ENCODE measurements at regions not wholly inside any gene's neighbourhood (a gene's known extent, or its start where the extent isn't known, plus 50 kb on each side); places are given as distances from the start of the nearest gene placed in this dataset.

GRCh38 chr11:112634995-112635737, 326.1 kb upstream of the NCAM1 start:
- no peak for TF ChIP-seq CTCF (IDR thresholded peaks at IDR 0.05)
- TF ChIP-seq POLR2A (IDR thresholded peaks at IDR 0.05), result no peak
- Histone ChIP-seq H3K27ac (no peak overlapping the region), H3K4me1 (no peaks in the 10 kb centered on the region), H3K36me3 (ENCODE audit: low read depth, missing control alignments) (no peaks in the 10 kb centered on the region), H3K4me3 (no peak overlapping the region), H3K9me3 (no peaks in the 10 kb centered on the region), H3K27me3 (no peaks in the 10 kb centered on the region)
- WGBS, 2 donors, result 69 to 71% methylated on average over 8 of the region's 8 CpGs
- intact Hi-C loops (cut with DNase I; ENCODE audit: low total_unique reads), result no loop called here
- DNase-seq, result no peak

- H3K27me3 ChIP-seq, result no peaks in the 10 kb centered on the region
- H3K4me1 ChIP-seq, result no peaks in the 10 kb centered on the region
- TF ChIP-seq POLR2A (IDR thresholded peaks at IDR 0.05), result no peak
- TF ChIP-seq CTCF (IDR thresholded peaks at IDR 0.05), result no peak
- intact Hi-C loops (cut with DNase I; ENCODE audit: low total_unique reads), result no loop called here
- H3K9me3 ChIP-seq, result no peaks in the 10 kb centered on the region
- no peak overlapping the region for H3K4me3 ChIP-seq
- WGBS, 2 donors, result 88 to 95% methylated on average over 2 of the region's 2 CpGs
- no peak for DNase-seq
- no peaks in the 10 kb centered on the region for H3K36me3 ChIP-seq (ENCODE audit: low read depth, missing control alignments)
- H3K27ac ChIP-seq, result no peak overlapping the region
Observed at GRCh38 chr11:112637076-112637475, 324.1 kb upstream of the NCAM1 start.

- intact Hi-C loops (cut with DNase I; ENCODE audit: low total_unique reads), result no loop called here
- no peak overlapping the region for H3K27ac ChIP-seq
- no peak overlapping the region for H3K4me3 ChIP-seq
- H3K27me3 ChIP-seq, result no peaks in the 10 kb centered on the region
- no peaks in the 10 kb centered on the region for H3K4me1 ChIP-seq
- H3K9me3 ChIP-seq, result no peaks in the 10 kb centered on the region
- no peak for DNase-seq
- TF ChIP-seq CTCF (IDR thresholded peaks at IDR 0.05), result no peak
- H3K36me3 ChIP-seq (ENCODE audit: low read depth, missing control alignments), result no peaks in the 10 kb centered on the region
Observed at GRCh38 chr11:112637876-112638275, 323.3 kb upstream of the NCAM1 start.

GRCh38 chr11:112639469-112639868, 321.8 kb upstream of the NCAM1 start:
- DNase-seq, result no peak
- H3K4me3 ChIP-seq, result no peak overlapping the region
- H3K4me1 ChIP-seq, result no peaks in the 10 kb centered on the region
- H3K27me3 ChIP-seq, result no peaks in the 10 kb centered on the region
- intact Hi-C loops (cut with DNase I; ENCODE audit: low total_unique reads), result no loop called here
- H3K9me3 ChIP-seq, result no peaks in the 10 kb centered on the region
- TF ChIP-seq POLR2A (IDR thresholded peaks at IDR 0.05) (no peak), CTCF (IDR thresholded peaks at IDR 0.05) (no peak)
- no peaks in the 10 kb centered on the region for H3K36me3 ChIP-seq (ENCODE audit: low read depth, missing control alignments)
- H3K27ac ChIP-seq, result no peak overlapping the region

GRCh38 chr11:112643416-112643815, 317.8 kb upstream of the NCAM1 start:
- H3K27me3 ChIP-seq, result no peaks in the 10 kb centered on the region
- H3K4me3 ChIP-seq, result no peak overlapping the region
- H3K9me3 ChIP-seq, result no peaks in the 10 kb centered on the region
- TF ChIP-seq CTCF (IDR thresholded peaks at IDR 0.05) (no peak), POLR2A (IDR thresholded peaks at IDR 0.05) (no peak)
- H3K4me1 ChIP-seq, result no peaks in the 10 kb centered on the region
- H3K27ac ChIP-seq, result no peak overlapping the region
- H3K36me3 ChIP-seq (ENCODE audit: low read depth, missing control alignments), result no peaks in the 10 kb centered on the region
- intact Hi-C loops (cut with DNase I; ENCODE audit: low total_unique reads), result no loop called here
- no peak for DNase-seq

Data from testis (tissue), 2 donors.